Calu3 (cell line): ENCODE measurements at regions not wholly inside any gene's neighbourhood (a gene's known extent, or its start where the extent isn't known, plus 50 kb on each side); places are given as distances from the start of the nearest gene placed in this dataset.

Experiments
- BruUV-seq: library from RNA; stranded (reverse); fragments of 400-500 nt; replicated peaks from 2 replicates; lab custom pipeline; 2021; lab: Mats Ljungman, UMichigan
- CTCF ChIA-PET: fragments of 300-600 bp; sonication (Branson Sonifier 250); formaldehyde crosslinking; loops from one replicate; lab custom pipeline; 2022; ENCODE audit warnings: antibody characterized with exemption; lab: Charles Lee
- DNase-seq: peaks from one replicate; pipeline ENCODE4 v3.0.0; 2022
- H3K27ac Mint-ChIP-seq: one replicate; pipeline ENCODE4 v1.8.0; 2022; ENCODE audit warnings: mixed read lengths; ENCODE audit not compliant: unreplicated experiment
- H3K27me3 Mint-ChIP-seq: one replicate; pipeline ENCODE4 v1.8.0; 2022; ENCODE audit warnings: mixed read lengths; ENCODE audit not compliant: unreplicated experiment
- H3K36me3 Mint-ChIP-seq: one replicate; pipeline ENCODE4 v1.8.0; 2022; ENCODE audit warnings: mild to moderate bottlenecking, moderate library complexity, mixed read lengths; ENCODE audit not compliant: insufficient read depth, unreplicated experiment
- H3K4me1 Mint-ChIP-seq: one replicate; pipeline ENCODE4 v1.8.0; 2022; ENCODE audit warnings: mild to moderate bottlenecking, low read depth, mixed read lengths; ENCODE audit not compliant: unreplicated experiment
- H3K4me3 Mint-ChIP-seq: one replicate; pipeline ENCODE4 v1.8.0; 2022; ENCODE audit warnings: mild to moderate bottlenecking, low read depth, moderate library complexity, mixed read lengths; ENCODE audit not compliant: unreplicated experiment
- H3K9me3 Mint-ChIP-seq: one replicate; pipeline ENCODE4 v1.8.0; 2022; ENCODE audit warnings: low read depth, mixed read lengths; ENCODE audit not compliant: unreplicated experiment
- intact Hi-C: fragments of 100-400 bp; cut with micrococcal nuclease; formaldehyde crosslinking; loops from one replicate; pipeline ENCODE4 v1.10.0; 2022; ENCODE audit not compliant: unreplicated experiment
- TF ChIP-seq, protein P1 (sequence below): fragments of 200-600 bp; IDR thresholded peaks from one replicate; pipeline ENCODE4 v1.8.0; 2022; ENCODE audit warnings: antibody characterized with exemption; ENCODE audit not compliant: unreplicated experiment

DNA sequence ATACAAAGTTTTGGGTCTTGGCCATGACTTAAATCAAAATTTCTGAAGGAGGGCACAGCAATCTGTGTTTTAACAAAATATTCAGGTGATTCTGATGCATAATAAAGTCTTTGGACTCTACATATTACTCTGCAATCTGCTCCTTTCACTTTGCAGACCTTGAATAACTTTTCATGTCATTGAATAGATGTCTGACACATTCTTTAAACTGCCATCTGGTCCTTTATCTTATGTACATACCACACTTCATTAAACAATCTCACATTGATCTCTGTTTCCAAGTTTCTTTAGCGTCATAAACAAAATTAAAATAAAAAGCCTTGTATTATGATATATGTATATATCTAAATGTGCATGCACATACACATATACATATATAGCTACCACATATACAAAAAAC lies 831.2 kb downstream of the MAFB start:
- Mint-ChIP-seq H3K4me1 (no peaks in the 10 kb centered on the region), H3K9me3 (peaks cover 19% of the 10 kb centered on the region), H3K4me3 (no peak overlapping the region), H3K27ac (no peak overlapping the region), H3K27me3 (no peaks in the 10 kb centered on the region), H3K36me3 (no peaks in the 10 kb centered on the region)
- CTCF ChIA-PET, result no interaction called here
- TF ChIP-seq, protein P1, sequence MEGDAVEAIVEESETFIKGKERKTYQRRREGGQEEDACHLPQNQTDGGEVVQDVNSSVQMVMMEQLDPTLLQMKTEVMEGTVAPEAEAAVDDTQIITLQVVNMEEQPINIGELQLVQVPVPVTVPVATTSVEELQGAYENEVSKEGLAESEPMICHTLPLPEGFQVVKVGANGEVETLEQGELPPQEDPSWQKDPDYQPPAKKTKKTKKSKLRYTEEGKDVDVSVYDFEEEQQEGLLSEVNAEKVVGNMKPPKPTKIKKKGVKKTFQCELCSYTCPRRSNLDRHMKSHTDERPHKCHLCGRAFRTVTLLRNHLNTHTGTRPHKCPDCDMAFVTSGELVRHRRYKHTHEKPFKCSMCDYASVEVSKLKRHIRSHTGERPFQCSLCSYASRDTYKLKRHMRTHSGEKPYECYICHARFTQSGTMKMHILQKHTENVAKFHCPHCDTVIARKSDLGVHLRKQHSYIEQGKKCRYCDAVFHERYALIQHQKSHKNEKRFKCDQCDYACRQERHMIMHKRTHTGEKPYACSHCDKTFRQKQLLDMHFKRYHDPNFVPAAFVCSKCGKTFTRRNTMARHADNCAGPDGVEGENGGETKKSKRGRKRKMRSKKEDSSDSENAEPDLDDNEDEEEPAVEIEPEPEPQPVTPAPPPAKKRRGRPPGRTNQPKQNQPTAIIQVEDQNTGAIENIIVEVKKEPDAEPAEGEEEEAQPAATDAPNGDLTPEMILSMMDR, result no peak
- intact Hi-C loops, result no loop called here
- no TSS peak for BruUV-seq
- no peak for DNase-seq

DNA sequence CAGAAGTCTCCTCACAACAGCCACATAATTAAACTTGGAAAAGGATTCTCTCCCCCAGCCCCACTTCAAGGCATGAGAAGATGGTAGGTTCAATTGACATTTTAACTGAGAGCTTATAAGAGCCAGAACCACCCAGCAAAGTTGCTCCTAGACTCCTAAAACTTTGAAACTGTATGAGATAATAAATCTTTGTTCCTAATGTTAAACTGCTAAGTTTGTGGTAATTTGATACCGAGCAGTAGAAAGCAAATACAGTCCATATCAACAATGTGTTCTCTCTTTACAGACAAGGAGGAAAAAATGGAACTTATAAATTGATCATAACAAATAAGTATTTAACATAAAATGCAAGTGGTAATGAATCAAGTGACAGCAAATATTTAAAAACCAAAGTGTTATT lies 831.8 kb downstream of the MAFB start:
- DNase-seq, result no peak
- BruUV-seq, result no TSS peak
- H3K36me3 Mint-ChIP-seq, result no peaks in the 10 kb centered on the region
- H3K4me1 Mint-ChIP-seq, result no peaks in the 10 kb centered on the region
- peaks cover 19% of the 10 kb centered on the region for H3K9me3 Mint-ChIP-seq
- H3K4me3 Mint-ChIP-seq, result no peak overlapping the region
- intact Hi-C loops, result no loop called here
- no peaks in the 10 kb centered on the region for H3K27me3 Mint-ChIP-seq
- no peak overlapping the region for H3K27ac Mint-ChIP-seq
- CTCF ChIA-PET, result no interaction called here
- TF ChIP-seq, protein P1, result no peak

DNA sequence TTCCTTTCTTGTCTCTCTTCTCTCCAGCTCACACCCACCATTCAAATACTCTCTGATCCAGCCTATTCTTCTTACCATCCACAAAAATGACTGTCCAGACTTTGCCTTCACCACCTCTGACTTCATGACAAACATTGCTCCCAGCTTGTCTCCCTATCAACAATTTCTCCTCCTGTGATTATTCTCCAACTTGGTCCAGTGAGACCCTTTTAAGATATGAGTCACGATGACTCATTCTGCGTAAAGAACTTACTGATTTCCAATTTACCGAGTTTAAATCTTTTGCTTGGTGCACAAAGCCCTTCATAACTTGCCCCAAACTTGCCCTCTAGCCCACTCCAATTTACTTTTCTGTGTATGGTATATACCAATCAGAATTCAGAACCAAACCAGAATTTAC lies 833.2 kb downstream of the MAFB start:
- no peak overlapping the region for H3K27ac Mint-ChIP-seq
- no peaks in the 10 kb centered on the region for H3K27me3 Mint-ChIP-seq
- no peak for DNase-seq
- no peak overlapping the region for H3K4me3 Mint-ChIP-seq
- H3K36me3 Mint-ChIP-seq, result no peaks in the 10 kb centered on the region
- peaks cover 16% of the 10 kb centered on the region for H3K9me3 Mint-ChIP-seq
- no peaks in the 10 kb centered on the region for H3K4me1 Mint-ChIP-seq
- no TSS peak for BruUV-seq
- TF ChIP-seq, protein P1, result no peak
- CTCF ChIA-PET, result no interaction called here
- intact Hi-C loops, result no loop called here

DNA sequence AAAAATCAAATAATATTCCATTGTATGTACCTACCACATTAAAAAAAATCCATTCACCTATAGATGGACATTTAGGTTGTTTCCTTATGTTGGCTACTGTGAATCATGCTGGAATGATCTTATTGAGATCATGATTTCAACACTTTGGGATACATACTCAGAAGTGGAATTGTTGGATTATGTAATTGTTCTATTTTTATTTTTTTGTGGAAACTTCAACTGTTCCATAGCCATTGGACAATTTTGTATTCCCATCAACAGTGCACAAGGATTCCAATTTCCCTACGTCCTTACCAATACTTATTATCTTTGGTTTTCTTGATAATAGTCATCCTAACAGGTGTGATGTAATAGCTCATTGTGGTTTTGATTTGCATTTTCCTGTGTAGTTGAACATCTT lies 834.0 kb downstream of the MAFB start:
- intact Hi-C loops, result no loop called here
- no TSS peak for BruUV-seq
- no peak for DNase-seq
- H3K4me1 Mint-ChIP-seq, result no peaks in the 10 kb centered on the region
- CTCF ChIA-PET, result no interaction called here
- H3K4me3 Mint-ChIP-seq, result no peak overlapping the region
- no peaks in the 10 kb centered on the region for H3K27me3 Mint-ChIP-seq
- TF ChIP-seq, protein P1, result no peak
- no peaks in the 10 kb centered on the region for H3K36me3 Mint-ChIP-seq
- H3K9me3 Mint-ChIP-seq, result peaks cover 14% of the 10 kb centered on the region
- H3K27ac Mint-ChIP-seq, result no peak overlapping the region

DNA sequence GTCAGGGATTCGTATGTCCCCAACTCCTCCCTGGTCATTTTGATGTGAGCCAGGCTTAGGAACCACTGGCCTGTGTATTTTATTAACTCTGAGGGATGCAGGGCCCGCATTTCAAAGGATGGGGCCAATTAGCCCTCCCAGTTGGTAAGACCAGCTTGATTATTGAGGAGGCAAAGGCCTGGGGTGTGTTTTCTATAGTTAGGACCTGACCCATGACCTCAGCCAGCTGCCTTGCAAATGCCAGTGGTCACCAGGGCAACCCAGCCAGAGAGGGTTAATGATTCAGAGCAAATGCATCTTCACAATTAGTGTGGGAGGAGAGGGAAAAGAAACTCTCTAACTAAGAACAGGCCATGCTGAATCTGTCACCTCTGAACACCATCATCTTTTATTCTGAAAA lies 835.4 kb downstream of the MAFB start:
- Mint-ChIP-seq H3K4me3 (no peak overlapping the region), H3K27ac (no peak overlapping the region), H3K36me3 (no peaks in the 10 kb centered on the region), H3K9me3 (peaks cover 15% of the 10 kb centered on the region), H3K27me3 (peaks cover 2% of the 10 kb centered on the region), H3K4me1 (no peaks in the 10 kb centered on the region)
- intact Hi-C loops, result no loop called here
- no TSS peak for BruUV-seq
- no peak for DNase-seq
- TF ChIP-seq, protein P1, result no peak
- CTCF ChIA-PET, result no interaction called here
